ENCODE measurements at regions not wholly inside any gene's neighbourhood (a gene's known extent, or its start where the extent isn't known, plus 50 kb on each side); places are given as distances from the start of the nearest gene placed in this dataset.

- Mint-ChIP-seq H3K4me3 (ENCODE audit: unreplicated experiment) (no peak overlapping the region), H3K36me3 (ENCODE audit: insufficient read depth, unreplicated experiment) (peaks cover 2% of the 10 kb centered on the region), H3K9me3 (ENCODE audit: unreplicated experiment) (peaks cover 35% of the 10 kb centered on the region), H3K27me3 (ENCODE audit: insufficient read depth, unreplicated experiment) (no peaks in the 10 kb centered on the region), H3K27ac (ENCODE audit: unreplicated experiment) (no peak overlapping the region), H3K4me1 (ENCODE audit: low read depth, unreplicated experiment) (no peaks in the 10 kb centered on the region)
- TF ChIP-seq CTCF (IDR thresholded peaks at IDR 0.05; ENCODE audit: insufficient read depth in 1 of 2, low read depth in 1 of 2, low read length in 1 of 2, severe bottlenecking in 1 of 2, unreplicated experiment in 1 of 2) = no peak
- Histone ChIP-seq H3K9me3 (peaks cover 4% of the 10 kb centered on the region; the same call in 1 of the 2 replicates), H3K36me3 (ENCODE audit: control insufficient read depth, insufficient read depth, low read length) (no peaks in the 10 kb centered on the region), H3K27me3 (replicated peaks; ENCODE audit: control insufficient read depth, insufficient read depth, low read length) (no peaks in the 10 kb centered on the region), H3K4me3 (ENCODE audit: low read depth, low read length) (no peak overlapping the region), H3K4me1 (no peaks in the 10 kb centered on the region)
- DNase-seq = no peak
- BruUV-seq (replicated peaks) = no TSS peak
- ChIA-PET POLR2A (no interaction called here), CTCF (no interaction called here)
- intact Hi-C loops (cut with micrococcal nuclease; ENCODE audit: unreplicated experiment) = no loop called here
Measured at GRCh38 chr10:131631619-131632018, 269.2 kb upstream of the PPP2R2D start.

GRCh38 chr10:131635564-131636015, 265.2 kb upstream of the PPP2R2D start:
- no peaks in the 10 kb centered on the region; the same call in 1 of the 2 replicates for H3K4me1 ChIP-seq
- TF ChIP-seq CTCF (IDR thresholded peaks at IDR 0.05; ENCODE audit: insufficient read depth in 1 of 2, low read depth in 1 of 2, low read length in 1 of 2, severe bottlenecking in 1 of 2, unreplicated experiment in 1 of 2) = no peak
- intact Hi-C loops (cut with micrococcal nuclease; ENCODE audit: unreplicated experiment) = no loop called here
- no peaks in the 10 kb centered on the region for H3K36me3 ChIP-seq (ENCODE audit: control insufficient read depth, insufficient read depth, low read length)
- no peak for DNase-seq
- Mint-ChIP-seq H3K9me3 (ENCODE audit: unreplicated experiment) (peaks cover 10% of the 10 kb centered on the region), H3K27ac (ENCODE audit: unreplicated experiment) (no peak overlapping the region), H3K36me3 (ENCODE audit: insufficient read depth, unreplicated experiment) (no peaks in the 10 kb centered on the region), H3K27me3 (ENCODE audit: insufficient read depth, unreplicated experiment) (no peaks in the 10 kb centered on the region), H3K4me1 (ENCODE audit: low read depth, unreplicated experiment) (peaks cover under 1% of the 10 kb centered on the region), H3K4me3 (ENCODE audit: unreplicated experiment) (no peak overlapping the region)
- H3K27me3 ChIP-seq (replicated peaks; ENCODE audit: control insufficient read depth, insufficient read depth, low read length) = no peaks in the 10 kb centered on the region
- BruUV-seq (replicated peaks) = no TSS peak
- POLR2A ChIA-PET = no interaction called here
- H3K4me3 ChIP-seq (ENCODE audit: low read depth, low read length) = no peak overlapping the region
- no peaks in the 10 kb centered on the region; the same call in 1 of the 2 replicates for H3K9me3 ChIP-seq
- CTCF ChIA-PET = no interaction called here

- no peak for TF ChIP-seq CTCF (IDR thresholded peaks at IDR 0.05; ENCODE audit: insufficient read depth in 1 of 2, low read depth in 1 of 2, low read length in 1 of 2, severe bottlenecking in 1 of 2, unreplicated experiment in 1 of 2)
- Mint-ChIP-seq H3K27me3 (ENCODE audit: insufficient read depth, unreplicated experiment) (no peaks in the 10 kb centered on the region), H3K36me3 (ENCODE audit: insufficient read depth, unreplicated experiment) (no peaks in the 10 kb centered on the region), H3K4me3 (ENCODE audit: unreplicated experiment) (no peak overlapping the region), H3K4me1 (ENCODE audit: low read depth, unreplicated experiment) (peaks cover 6% of the 10 kb centered on the region), H3K27ac (ENCODE audit: unreplicated experiment) (no peak overlapping the region), H3K9me3 (ENCODE audit: unreplicated experiment) (peaks cover 10% of the 10 kb centered on the region)
- no peaks in the 10 kb centered on the region for H3K27me3 ChIP-seq (replicated peaks; ENCODE audit: control insufficient read depth, insufficient read depth, low read length)
- CTCF ChIA-PET = no interaction called here
- no peaks in the 10 kb centered on the region for H3K36me3 ChIP-seq (ENCODE audit: control insufficient read depth, insufficient read depth, low read length)
- no peak overlapping the region for H3K4me3 ChIP-seq (ENCODE audit: low read depth, low read length)
- H3K9me3 ChIP-seq = peaks cover 4% of the 10 kb centered on the region; the same call in 1 of the 2 replicates
- intact Hi-C loops (cut with micrococcal nuclease; ENCODE audit: unreplicated experiment) = no loop called here
- peaks cover 5% of the 10 kb centered on the region for H3K4me1 ChIP-seq
- no TSS peak for BruUV-seq (replicated peaks)
- POLR2A ChIA-PET = no interaction called here
- DNase-seq = no peak
Measured at GRCh38 chr10:131636116-131636515, 264.7 kb upstream of the PPP2R2D start.

Measured in Caco-2 (cell line).